Neural crest cell (in vitro differentiated cells): ENCODE measurements at regions not wholly inside any gene's neighbourhood (a gene's known extent, or its start where the extent isn't known, plus 50 kb on each side); places are given as distances from the start of the nearest gene placed in this dataset.

Source experiments
- DNase-seq: peaks from one replicate; pipeline ENCODE4 v3.0.0; 2021; ENCODE audit warnings: low read depth, mixed read lengths, low spot score
- H3K27ac Mint-ChIP-seq: one replicate; pipeline ENCODE4 v1.8.0; 2021; ENCODE audit warnings: mild to moderate bottlenecking, mixed read lengths; ENCODE audit not compliant: unreplicated experiment
- H3K27me3 Mint-ChIP-seq: 2 replicates; pipeline ENCODE4 v1.8.0; 2021; ENCODE audit warnings: low read depth, mild to moderate bottlenecking, mixed read lengths
- H3K36me3 Mint-ChIP-seq: 2 replicates; pipeline ENCODE4 v1.8.0; 2021; ENCODE audit warnings: low read depth, mild to moderate bottlenecking, mixed read lengths
- H3K4me1 Mint-ChIP-seq: 2 replicates; pipeline ENCODE4 v1.8.0; 2021; ENCODE audit warnings: mixed read lengths
- H3K4me3 Mint-ChIP-seq: one replicate; pipeline ENCODE4 v1.8.0; 2021; ENCODE audit warnings: mild to moderate bottlenecking, mixed read lengths
- H3K9me3 Mint-ChIP-seq: 2 replicates; pipeline ENCODE4 v1.8.0; 2021; ENCODE audit warnings: mixed read lengths
- TF ChIP-seq, protein P1 (sequence below): fragments of 200-600 bp; sonication (generic); conservative IDR thresholded peaks from 2 replicates; pipeline ENCODE4 v1.5.0; 2021; ENCODE audit warnings: antibody characterized with exemption, mild to moderate bottlenecking

DNA sequence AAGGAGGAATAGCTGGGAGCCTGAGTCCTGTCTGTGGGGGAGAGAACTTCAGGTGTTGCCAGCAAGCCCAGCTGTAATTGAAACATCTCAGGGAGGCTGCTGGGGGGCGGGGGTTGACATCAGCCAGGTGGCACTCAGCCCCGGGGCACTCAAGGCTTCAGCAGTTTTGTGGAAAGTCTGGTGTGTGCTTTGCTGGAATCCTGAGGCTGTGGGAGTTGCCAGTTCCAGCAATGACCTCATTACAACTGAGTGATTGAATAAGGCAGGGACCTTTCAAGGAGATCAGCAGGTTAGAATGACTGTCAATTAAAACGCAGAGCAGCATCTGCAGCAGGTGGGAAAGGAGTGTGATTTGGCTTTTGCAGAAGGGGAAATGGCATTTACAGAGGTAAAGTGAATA is 75.7 kb downstream of the FAM43A start:
- no peaks in the 10 kb centered on the region for H3K36me3 Mint-ChIP-seq
- no peaks in the 10 kb centered on the region for H3K9me3 Mint-ChIP-seq
- no peak overlapping the region for H3K4me3 Mint-ChIP-seq
- no peak for DNase-seq
- TF ChIP-seq, protein P1, sequence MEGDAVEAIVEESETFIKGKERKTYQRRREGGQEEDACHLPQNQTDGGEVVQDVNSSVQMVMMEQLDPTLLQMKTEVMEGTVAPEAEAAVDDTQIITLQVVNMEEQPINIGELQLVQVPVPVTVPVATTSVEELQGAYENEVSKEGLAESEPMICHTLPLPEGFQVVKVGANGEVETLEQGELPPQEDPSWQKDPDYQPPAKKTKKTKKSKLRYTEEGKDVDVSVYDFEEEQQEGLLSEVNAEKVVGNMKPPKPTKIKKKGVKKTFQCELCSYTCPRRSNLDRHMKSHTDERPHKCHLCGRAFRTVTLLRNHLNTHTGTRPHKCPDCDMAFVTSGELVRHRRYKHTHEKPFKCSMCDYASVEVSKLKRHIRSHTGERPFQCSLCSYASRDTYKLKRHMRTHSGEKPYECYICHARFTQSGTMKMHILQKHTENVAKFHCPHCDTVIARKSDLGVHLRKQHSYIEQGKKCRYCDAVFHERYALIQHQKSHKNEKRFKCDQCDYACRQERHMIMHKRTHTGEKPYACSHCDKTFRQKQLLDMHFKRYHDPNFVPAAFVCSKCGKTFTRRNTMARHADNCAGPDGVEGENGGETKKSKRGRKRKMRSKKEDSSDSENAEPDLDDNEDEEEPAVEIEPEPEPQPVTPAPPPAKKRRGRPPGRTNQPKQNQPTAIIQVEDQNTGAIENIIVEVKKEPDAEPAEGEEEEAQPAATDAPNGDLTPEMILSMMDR, result no peak
- H3K4me1 Mint-ChIP-seq, result no peaks in the 10 kb centered on the region
- peaks cover 19% of the 10 kb centered on the region for H3K27me3 Mint-ChIP-seq
- no peak overlapping the region for H3K27ac Mint-ChIP-seq

DNA sequence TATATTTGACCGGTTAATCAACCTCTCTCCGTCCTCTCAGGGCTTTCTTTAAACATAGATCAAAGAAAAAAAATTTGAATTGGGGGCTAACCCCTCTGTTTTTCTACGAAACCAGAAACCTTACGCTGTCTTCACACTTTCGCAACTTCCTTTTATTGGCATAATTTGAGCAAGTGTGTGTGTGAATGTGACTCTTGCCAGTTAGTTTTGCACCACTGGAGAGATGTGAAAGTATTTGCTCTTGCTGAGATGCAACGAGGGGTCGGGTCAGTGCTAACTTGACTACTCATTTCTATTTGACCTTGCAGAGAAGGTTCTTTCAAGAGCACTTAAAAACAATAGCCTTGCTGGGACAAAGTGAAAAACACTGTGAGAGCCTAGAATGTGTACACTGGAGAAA is 81.2 kb downstream of the FAM43A start:
- TF ChIP-seq, protein P1, result no peak
- H3K4me3 Mint-ChIP-seq, result no peak overlapping the region
- no peak for DNase-seq
- H3K27ac Mint-ChIP-seq, result no peak overlapping the region
- H3K4me1 Mint-ChIP-seq, result peaks cover 20% of the 10 kb centered on the region
- no peaks in the 10 kb centered on the region for H3K36me3 Mint-ChIP-seq
- H3K27me3 Mint-ChIP-seq, result peaks cover 6% of the 10 kb centered on the region
- peaks cover 4% of the 10 kb centered on the region for H3K9me3 Mint-ChIP-seq

DNA sequence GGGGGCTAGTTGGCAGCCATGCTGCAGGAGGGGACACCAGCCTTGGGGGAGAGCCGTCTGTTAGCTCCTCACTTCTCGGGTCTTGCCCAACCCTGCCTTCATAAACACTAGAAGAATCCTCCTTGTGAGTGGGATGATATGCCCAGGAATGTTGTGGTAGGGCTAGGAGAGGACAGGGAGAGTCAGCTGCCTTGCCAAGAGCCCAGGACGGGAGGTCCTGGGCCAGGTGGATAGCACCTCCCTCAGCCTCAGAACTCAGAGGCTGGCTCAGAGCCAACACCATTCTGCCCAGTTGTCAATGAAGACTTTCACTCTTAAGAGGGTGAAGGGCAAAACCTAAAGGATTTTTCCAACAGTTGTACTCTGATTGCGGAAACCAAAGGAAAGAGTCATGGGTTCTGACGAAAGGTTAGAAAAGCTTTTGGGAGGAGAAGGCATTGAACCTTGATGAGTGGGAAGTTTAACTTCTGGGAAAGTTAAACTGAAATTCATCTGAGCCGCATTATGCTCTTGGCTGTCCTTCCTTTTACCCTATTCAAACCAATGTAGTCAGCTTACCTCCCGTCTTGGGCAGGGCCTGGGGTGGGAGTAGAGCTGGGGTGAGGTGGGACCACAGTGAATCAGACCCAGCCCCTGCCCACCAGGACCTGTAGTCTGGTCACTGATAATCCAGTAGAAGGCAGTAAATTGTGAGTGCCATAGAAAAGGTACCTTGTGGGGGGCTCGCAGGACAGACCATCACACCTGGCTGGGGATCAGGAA is 81.9 kb downstream of the FAM43A start:
- peaks cover 4% of the 10 kb centered on the region for H3K9me3 Mint-ChIP-seq
- no peak overlapping the region for H3K27ac Mint-ChIP-seq
- no peaks in the 10 kb centered on the region for H3K36me3 Mint-ChIP-seq
- peaks cover 7% of the 10 kb centered on the region for H3K27me3 Mint-ChIP-seq
- TF ChIP-seq, protein P1, result no peak
- no peak overlapping the region for H3K4me3 Mint-ChIP-seq
- peaks cover 20% of the 10 kb centered on the region for H3K4me1 Mint-ChIP-seq
- DNase-seq, result no peak

DNA sequence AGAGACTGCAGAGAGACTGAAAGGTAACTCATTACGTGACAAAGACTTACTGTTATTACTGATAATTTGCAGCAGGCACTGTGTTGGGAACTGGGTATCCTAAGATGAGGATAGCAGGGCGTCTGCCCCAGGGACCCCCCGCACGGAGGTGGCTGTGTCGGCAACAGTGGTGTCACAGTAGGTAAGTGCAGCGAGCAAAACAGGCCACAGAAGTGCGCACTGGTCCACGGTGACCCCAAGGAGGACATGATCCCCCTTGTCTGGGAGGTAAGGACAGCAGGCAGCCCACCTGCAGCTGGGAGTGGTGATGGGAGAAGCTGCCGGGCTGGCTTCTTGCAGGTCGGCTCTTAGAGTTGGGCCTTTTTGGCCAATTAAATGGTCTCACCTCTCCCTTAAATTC is 82.9 kb downstream of the FAM43A start:
- DNase-seq, result no peak
- peaks cover 20% of the 10 kb centered on the region for H3K4me1 Mint-ChIP-seq
- TF ChIP-seq, protein P1, result no peak
- H3K4me3 Mint-ChIP-seq, result peak overlapping the region; percentile 83
- H3K36me3 Mint-ChIP-seq, result no peaks in the 10 kb centered on the region
- no peak overlapping the region for H3K27ac Mint-ChIP-seq
- peaks cover 12% of the 10 kb centered on the region for H3K27me3 Mint-ChIP-seq
- peaks cover 4% of the 10 kb centered on the region for H3K9me3 Mint-ChIP-seq

DNA sequence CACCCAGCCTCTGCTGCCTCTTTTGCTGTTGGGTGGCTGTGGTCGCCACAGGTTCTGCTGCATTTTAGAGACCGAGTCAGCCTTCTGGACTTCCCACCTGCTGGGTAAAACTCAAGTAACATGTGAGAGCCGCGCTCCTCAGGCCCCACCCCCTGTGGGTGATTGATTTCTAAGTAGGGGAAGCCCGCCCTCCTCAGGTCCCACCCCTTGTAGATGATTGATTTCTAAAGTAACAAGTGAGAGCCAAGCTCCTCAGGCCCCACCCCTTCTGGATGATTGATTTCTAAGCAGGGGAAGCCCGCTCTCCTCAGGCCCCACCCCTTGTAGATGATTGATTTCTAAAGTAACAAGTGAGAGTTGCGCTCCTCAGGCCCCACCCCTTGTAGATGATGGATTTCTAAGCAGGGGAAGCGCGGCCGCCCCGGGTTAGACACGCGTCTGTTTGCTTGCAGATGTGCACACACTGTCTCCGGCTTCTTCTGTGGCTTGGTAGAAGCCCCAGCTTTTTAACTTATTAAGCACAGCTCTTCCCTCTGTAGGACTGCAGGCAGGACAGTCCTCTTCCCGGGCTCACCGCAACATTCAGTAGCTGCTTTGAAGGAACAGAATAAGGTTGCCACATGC is 83.4 kb downstream of the FAM43A start:
- peaks cover 4% of the 10 kb centered on the region for H3K9me3 Mint-ChIP-seq
- H3K4me1 Mint-ChIP-seq, result peaks cover 20% of the 10 kb centered on the region
- H3K27ac Mint-ChIP-seq, result no peak overlapping the region
- peak; percentile 66 for DNase-seq
- H3K36me3 Mint-ChIP-seq, result no peaks in the 10 kb centered on the region
- peak overlapping the region; percentile 83 for H3K4me3 Mint-ChIP-seq
- TF ChIP-seq, protein P1, result no peak
- peaks cover 13% of the 10 kb centered on the region for H3K27me3 Mint-ChIP-seq
